22Rv1 (cell line): ENCODE measurements at regions not wholly inside any gene's neighbourhood (a gene's known extent, or its start where the extent isn't known, plus 50 kb on each side); places are given as distances from the start of the nearest gene placed in this dataset.

ENCODE experiments used
- H3K27ac ChIP-seq: fragments of 450-650 bp; 2 replicates; pipeline ENCODE4 v1.5.1; 2017
- CTCF ChIP-seq: fragments of 450-650 bp; IDR thresholded peaks from 2 replicates; pipeline ENCODE4 v1.5.1; 2017; ENCODE audit warnings: mild to moderate bottlenecking
- ZFX ChIP-seq: fragments of 450-650 bp; IDR thresholded peaks from 2 replicates; pipeline ENCODE4 v1.6.1; 2017; ENCODE audit warnings: antibody characterized with exemption, borderline replicate concordance

- H3K27ac ChIP-seq, result no peak overlapping the region
- TF ChIP-seq CTCF, result no peak
- TF ChIP-seq ZFX, result no peak
Measured at GRCh38 chr17:33435721-33436301, 142.7 kb upstream of the ASIC2 start.

DNA sequence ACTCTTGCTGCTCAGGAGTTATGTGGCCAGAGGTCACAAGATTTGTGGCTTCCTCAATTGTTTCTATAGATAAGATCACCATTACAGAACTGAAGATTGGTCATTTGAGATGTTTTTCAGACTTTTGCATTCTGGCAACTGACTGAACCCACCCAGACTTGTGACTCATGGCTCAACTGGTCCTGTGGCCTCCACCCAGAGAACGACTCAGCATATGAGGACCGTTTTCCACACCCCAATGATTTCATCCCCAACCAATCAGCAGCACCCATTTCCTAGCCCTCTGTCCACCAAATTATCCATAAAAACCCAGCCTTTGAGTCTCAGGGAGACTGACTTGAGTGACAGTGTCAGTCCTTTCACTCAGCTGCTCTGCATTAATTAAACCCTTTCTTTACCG lies 143.2 kb upstream of the ASIC2 start:
- no peak overlapping the region for H3K27ac ChIP-seq
- TF ChIP-seq ZFX (no peak), CTCF (no peak)

DNA sequence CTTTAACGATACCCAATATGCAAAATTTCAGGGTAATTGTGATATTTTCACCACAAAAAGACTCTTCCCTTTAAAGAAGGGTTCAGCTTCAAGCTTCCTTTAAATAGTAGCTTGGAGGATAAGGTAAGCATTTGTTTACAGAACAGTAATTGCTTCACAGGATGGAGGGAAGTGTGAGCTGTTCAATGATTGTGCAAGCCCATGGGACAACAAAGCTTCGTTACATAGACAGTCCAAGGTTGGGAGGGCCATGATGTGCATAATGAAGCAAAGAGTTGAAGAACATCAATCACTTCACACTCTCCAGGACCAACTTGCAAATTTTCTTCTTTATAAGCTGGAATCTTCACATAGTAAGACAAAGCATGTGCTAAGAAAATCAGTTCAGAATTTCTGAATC lies 145.0 kb upstream of the ASIC2 start:
- no peak for TF ChIP-seq CTCF
- TF ChIP-seq ZFX, result no peak
- no peak overlapping the region for H3K27ac ChIP-seq

GRCh38 chr17:33438578-33438977 lies 145.5 kb upstream of the ASIC2 start:
- no peak overlapping the region for H3K27ac ChIP-seq
- TF ChIP-seq CTCF (no peak), ZFX (no peak)

- no peak overlapping the region for H3K27ac ChIP-seq
- no peak for TF ChIP-seq ZFX
- no peak for TF ChIP-seq CTCF
Measured at GRCh38 chr17:33442320-33442719, 149.2 kb upstream of the ASIC2 start.

DNA sequence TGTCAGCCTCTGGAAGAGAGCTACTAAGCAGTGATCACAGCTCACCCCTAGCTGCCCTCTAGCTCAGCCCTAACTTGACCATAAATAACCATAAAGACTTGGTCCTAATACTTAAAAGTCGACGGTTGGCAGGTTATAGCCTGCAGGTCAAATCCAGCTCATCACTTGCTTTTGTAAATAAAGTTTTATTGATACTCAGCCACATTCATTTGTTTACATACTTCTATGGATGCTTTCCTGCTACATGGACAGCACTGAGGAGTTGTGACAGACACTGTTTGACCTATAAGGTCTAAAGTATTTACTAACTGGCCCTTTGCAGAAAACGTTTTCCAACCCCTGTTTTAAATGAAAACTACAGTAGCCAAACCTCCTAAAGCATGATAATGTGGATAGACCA lies 151.6 kb upstream of the ASIC2 start:
- H3K27ac ChIP-seq, result no peak overlapping the region
- TF ChIP-seq ZFX (no peak), CTCF (no peak)

DNA sequence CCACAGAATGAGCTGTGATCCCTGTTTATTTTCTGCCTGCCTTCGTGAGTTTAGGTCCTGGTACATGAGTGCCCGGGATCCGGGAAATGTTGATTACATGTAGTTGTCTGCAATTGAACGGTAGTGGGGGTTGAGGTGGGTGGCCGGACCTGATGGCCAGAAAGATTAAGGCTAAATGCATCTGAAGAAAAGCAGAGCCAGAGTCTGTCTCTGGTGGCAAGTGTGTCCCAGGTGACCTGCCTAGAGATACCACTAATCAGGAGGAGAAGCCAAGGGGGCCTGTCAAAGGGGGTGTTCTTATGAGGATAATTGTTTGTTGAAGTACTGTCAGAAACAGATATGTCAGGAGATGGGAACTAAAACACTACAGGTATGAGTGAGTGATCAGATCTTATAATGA lies 154.0 kb upstream of the ASIC2 start:
- no peak overlapping the region for H3K27ac ChIP-seq
- no peak for TF ChIP-seq ZFX
- no peak for TF ChIP-seq CTCF
